ENCODE measurements at regions not wholly inside any gene's neighbourhood (a gene's known extent, or its start where the extent isn't known, plus 50 kb on each side); places are given as distances from the start of the nearest gene placed in this dataset.

- Histone ChIP-seq H3K27ac (ENCODE audit: low read depth in 2 of 2, low read length in 2 of 2) (no peak overlapping the region), H3K9ac (ENCODE audit: low read length in 3 of 3) (no peak overlapping the region), H3K36me3 (ENCODE audit: control insufficient read depth in 2 of 3, insufficient read depth in 3 of 3, low read length in 3 of 3) (no peaks in the 10 kb centered on the region), H3K4me1 (ENCODE audit: control insufficient read depth in 2 of 3, insufficient read depth in 2 of 3, low read depth in 1 of 3, low read length in 3 of 3) (no peaks in the 10 kb centered on the region), H3K27me3 (ENCODE audit: control insufficient read depth, insufficient read depth, low read length) (no peaks in the 10 kb centered on the region), H3K4me3 (ENCODE audit: low read length in 3 of 3) (no peak overlapping the region), H3K9me3 (ENCODE audit: control insufficient read depth in 2 of 3, insufficient read depth in 1 of 3, low read length in 3 of 3) (no peaks in the 10 kb centered on the region)
- no peak for DNase-seq
- intact Hi-C loops (cut with DNase I): no loop called here
- FAIRE-seq: no peak
- TF ChIP-seq CTCF (IDR thresholded peaks at IDR 0.05; ENCODE audit: borderline replicate concordance, extremely low read depth, insufficient read depth): no peak
Measured at GRCh38 chr5:6166698-6167394, 211.5 kb downstream of the MED10 start.

- H3K9ac ChIP-seq (ENCODE audit: low read length in 3 of 3): no peak overlapping the region
- H3K4me1 ChIP-seq (ENCODE audit: control insufficient read depth in 2 of 3, insufficient read depth in 2 of 3, low read depth in 1 of 3, low read length in 3 of 3): no peaks in the 10 kb centered on the region
- no peak overlapping the region for H3K4me3 ChIP-seq (ENCODE audit: low read length in 3 of 3)
- DNase-seq: no peak
- H3K27ac ChIP-seq (ENCODE audit: low read depth in 2 of 2, low read length in 2 of 2): no peak overlapping the region
- H3K9me3 ChIP-seq (ENCODE audit: control insufficient read depth in 2 of 3, insufficient read depth in 1 of 3, low read length in 3 of 3): no peaks in the 10 kb centered on the region
- no peak for TF ChIP-seq CTCF (IDR thresholded peaks at IDR 0.05; ENCODE audit: borderline replicate concordance, extremely low read depth, insufficient read depth)
- intact Hi-C loops (cut with DNase I): no loop called here
- H3K36me3 ChIP-seq (ENCODE audit: control insufficient read depth in 2 of 3, insufficient read depth in 3 of 3, low read length in 3 of 3): no peaks in the 10 kb centered on the region
- no peaks in the 10 kb centered on the region for H3K27me3 ChIP-seq (ENCODE audit: control insufficient read depth, insufficient read depth, low read length)
- no peak for FAIRE-seq
Measured at GRCh38 chr5:6163913-6164312, 214.4 kb downstream of the MED10 start.

GRCh38 chr5:6162175-6162574 is 216.2 kb downstream of the MED10 start:
- Histone ChIP-seq H3K4me1 (ENCODE audit: control insufficient read depth in 2 of 3, insufficient read depth in 2 of 3, low read depth in 1 of 3, low read length in 3 of 3) (no peaks in the 10 kb centered on the region), H3K27ac (ENCODE audit: low read depth in 2 of 2, low read length in 2 of 2) (no peak overlapping the region), H3K9me3 (ENCODE audit: control insufficient read depth in 2 of 3, insufficient read depth in 1 of 3, low read length in 3 of 3) (no peaks in the 10 kb centered on the region), H3K27me3 (ENCODE audit: control insufficient read depth, insufficient read depth, low read length) (no peaks in the 10 kb centered on the region), H3K4me3 (ENCODE audit: low read length in 3 of 3) (no peak overlapping the region), H3K36me3 (ENCODE audit: control insufficient read depth in 2 of 3, insufficient read depth in 3 of 3, low read length in 3 of 3) (no peaks in the 10 kb centered on the region), H3K9ac (ENCODE audit: low read length in 3 of 3) (no peak overlapping the region)
- intact Hi-C loops (cut with DNase I): no loop called here
- FAIRE-seq: no peak
- no peak for DNase-seq
- no peak for TF ChIP-seq CTCF (IDR thresholded peaks at IDR 0.05; ENCODE audit: borderline replicate concordance, extremely low read depth, insufficient read depth)

GRCh38 chr5:6161257-6161656 is 217.1 kb downstream of the MED10 start:
- Histone ChIP-seq H3K4me3 (ENCODE audit: low read length in 3 of 3) (no peak overlapping the region), H3K9ac (ENCODE audit: low read length in 3 of 3) (no peak overlapping the region), H3K36me3 (ENCODE audit: control insufficient read depth in 2 of 3, insufficient read depth in 3 of 3, low read length in 3 of 3) (no peaks in the 10 kb centered on the region), H3K4me1 (ENCODE audit: control insufficient read depth in 2 of 3, insufficient read depth in 2 of 3, low read depth in 1 of 3, low read length in 3 of 3) (no peaks in the 10 kb centered on the region), H3K27me3 (ENCODE audit: control insufficient read depth, insufficient read depth, low read length) (no peaks in the 10 kb centered on the region), H3K9me3 (ENCODE audit: control insufficient read depth in 2 of 3, insufficient read depth in 1 of 3, low read length in 3 of 3) (no peaks in the 10 kb centered on the region), H3K27ac (ENCODE audit: low read depth in 2 of 2, low read length in 2 of 2) (no peak overlapping the region)
- no peak for TF ChIP-seq CTCF (IDR thresholded peaks at IDR 0.05; ENCODE audit: borderline replicate concordance, extremely low read depth, insufficient read depth)
- intact Hi-C loops (cut with DNase I): no loop called here
- FAIRE-seq: no peak
- no peak for DNase-seq
